Progenitor cell of endocrine pancreas (in vitro differentiated cells): ENCODE measurements at regions not wholly inside any gene's neighbourhood (a gene's known extent, or its start where the extent isn't known, plus 50 kb on each side); places are given as distances from the start of the nearest gene placed in this dataset.
"Not testable (repeated sequence)": the region's sequence is repeated elsewhere in the genome, so short reads cannot be mapped to it uniquely, and the experiment has no call there.

Source experiments
- DNase-seq: peaks from one replicate; pipeline ENCODE4 v3.0.0; 2021; ENCODE audit warnings: low spot score; ENCODE audit not compliant: unreplicated experiment
- H3K27ac Mint-ChIP-seq: 2 replicates; pipeline ENCODE4 v1.8.0; 2021; ENCODE audit warnings: mild to moderate bottlenecking, moderate library complexity, mixed read lengths
- H3K27me3 Mint-ChIP-seq: 2 replicates; pipeline ENCODE4 v1.8.0; 2021; ENCODE audit warnings: mixed read lengths
- H3K36me3 Mint-ChIP-seq: 2 replicates; pipeline ENCODE4 v1.8.0; 2022; ENCODE audit warnings: mixed read lengths; ENCODE audit not compliant: insufficient read depth
- H3K4me1 Mint-ChIP-seq: 2 replicates; pipeline ENCODE4 v1.8.0; 2021; ENCODE audit warnings: low read depth, mixed read lengths
- H3K4me3 Mint-ChIP-seq: 2 replicates; pipeline ENCODE4 v1.8.0; 2021; ENCODE audit warnings: low read depth, mild to moderate bottlenecking, moderate library complexity, mixed read lengths
- H3K9me3 Mint-ChIP-seq: 2 replicates; pipeline ENCODE4 v1.8.0; 2021; ENCODE audit warnings: low read depth, mixed read lengths
- TF ChIP-seq, protein P1 (sequence below): fragments of 200-600 bp; sonication (generic); IDR thresholded peaks from one replicate; pipeline ENCODE4 v1.5.0; 2021; ENCODE audit warnings: antibody characterized with exemption, mild to moderate bottlenecking; ENCODE audit not compliant: unreplicated experiment

DNA sequence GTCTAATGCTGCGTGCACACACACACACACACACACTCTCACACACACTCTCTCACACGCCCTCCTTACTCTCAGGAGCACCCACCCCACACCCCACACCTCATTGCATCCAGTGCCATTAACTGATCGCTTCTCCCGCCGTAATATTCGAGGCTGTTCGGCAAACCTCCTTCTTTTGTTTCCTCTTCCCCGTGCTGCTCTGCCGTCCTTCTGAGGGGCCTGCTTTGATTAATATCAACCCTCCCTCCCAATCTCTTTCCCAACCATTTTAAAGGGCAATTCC is 156.2 kb upstream of the TNRC6C start:
- no peak overlapping the region for H3K27ac Mint-ChIP-seq
- TF ChIP-seq, protein P1, sequence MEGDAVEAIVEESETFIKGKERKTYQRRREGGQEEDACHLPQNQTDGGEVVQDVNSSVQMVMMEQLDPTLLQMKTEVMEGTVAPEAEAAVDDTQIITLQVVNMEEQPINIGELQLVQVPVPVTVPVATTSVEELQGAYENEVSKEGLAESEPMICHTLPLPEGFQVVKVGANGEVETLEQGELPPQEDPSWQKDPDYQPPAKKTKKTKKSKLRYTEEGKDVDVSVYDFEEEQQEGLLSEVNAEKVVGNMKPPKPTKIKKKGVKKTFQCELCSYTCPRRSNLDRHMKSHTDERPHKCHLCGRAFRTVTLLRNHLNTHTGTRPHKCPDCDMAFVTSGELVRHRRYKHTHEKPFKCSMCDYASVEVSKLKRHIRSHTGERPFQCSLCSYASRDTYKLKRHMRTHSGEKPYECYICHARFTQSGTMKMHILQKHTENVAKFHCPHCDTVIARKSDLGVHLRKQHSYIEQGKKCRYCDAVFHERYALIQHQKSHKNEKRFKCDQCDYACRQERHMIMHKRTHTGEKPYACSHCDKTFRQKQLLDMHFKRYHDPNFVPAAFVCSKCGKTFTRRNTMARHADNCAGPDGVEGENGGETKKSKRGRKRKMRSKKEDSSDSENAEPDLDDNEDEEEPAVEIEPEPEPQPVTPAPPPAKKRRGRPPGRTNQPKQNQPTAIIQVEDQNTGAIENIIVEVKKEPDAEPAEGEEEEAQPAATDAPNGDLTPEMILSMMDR, result no peak
- no peaks in the 10 kb centered on the region for H3K9me3 Mint-ChIP-seq
- H3K27me3 Mint-ChIP-seq, result peaks cover 37% of the 10 kb centered on the region
- peaks cover 4% of the 10 kb centered on the region for H3K4me1 Mint-ChIP-seq
- no peak for DNase-seq
- H3K36me3 Mint-ChIP-seq, result no peaks in the 10 kb centered on the region
- no peak overlapping the region for H3K4me3 Mint-ChIP-seq

DNA sequence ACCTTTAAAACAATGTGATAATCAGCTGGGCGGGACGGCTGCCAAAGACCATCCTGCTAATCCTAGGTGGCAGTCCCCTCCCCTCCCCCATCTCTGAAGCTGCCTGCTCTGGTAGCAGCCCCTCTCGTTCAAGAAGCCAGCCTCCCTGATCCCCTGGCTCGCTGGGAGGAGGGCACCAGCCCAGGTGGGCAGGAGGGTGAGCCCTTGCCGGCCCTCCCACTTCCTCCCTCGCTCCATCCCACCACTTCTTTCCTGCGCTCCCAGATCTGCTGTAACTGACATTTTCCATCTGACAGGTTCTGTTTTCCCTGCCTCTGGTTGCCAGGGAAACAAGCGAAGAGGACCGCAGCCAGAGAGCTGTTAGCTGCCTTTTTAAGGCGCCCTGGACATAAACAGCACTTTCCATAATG is 155.7 kb upstream of the TNRC6C start:
- H3K27ac Mint-ChIP-seq, result no peak overlapping the region
- peaks cover 4% of the 10 kb centered on the region for H3K4me1 Mint-ChIP-seq
- no peak overlapping the region for H3K4me3 Mint-ChIP-seq
- TF ChIP-seq, protein P1, result no peak
- DNase-seq, result no peak
- no peaks in the 10 kb centered on the region for H3K36me3 Mint-ChIP-seq
- no peaks in the 10 kb centered on the region for H3K9me3 Mint-ChIP-seq
- peaks cover 40% of the 10 kb centered on the region for H3K27me3 Mint-ChIP-seq

DNA sequence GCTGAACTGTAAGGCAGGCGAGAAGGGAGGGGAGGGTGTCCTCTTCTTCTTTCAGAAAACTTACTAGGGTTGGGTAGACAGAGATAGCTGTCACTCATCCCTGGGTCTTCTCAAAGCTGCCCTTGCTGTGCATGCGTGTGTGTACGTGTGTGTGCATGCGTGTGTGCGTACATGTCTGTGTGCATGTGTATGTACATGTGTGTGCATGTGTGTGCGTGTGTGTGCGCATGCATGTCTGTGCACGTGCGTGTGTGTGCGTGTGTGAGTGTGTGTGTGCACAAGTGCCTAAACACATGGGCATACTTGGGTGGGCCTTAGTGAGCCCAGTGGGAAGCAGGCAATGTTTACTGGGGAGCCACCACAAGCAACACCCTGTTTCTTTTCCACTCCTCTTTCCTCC is 154.8 kb upstream of the TNRC6C start:
- TF ChIP-seq, protein P1, result no peak
- H3K4me3 Mint-ChIP-seq, result no peak overlapping the region
- no peak overlapping the region for H3K27ac Mint-ChIP-seq
- DNase-seq, result no peak
- peaks cover 4% of the 10 kb centered on the region for H3K4me1 Mint-ChIP-seq
- H3K36me3 Mint-ChIP-seq, result no peaks in the 10 kb centered on the region
- no peaks in the 10 kb centered on the region for H3K9me3 Mint-ChIP-seq
- H3K27me3 Mint-ChIP-seq, result peaks cover 42% of the 10 kb centered on the region

DNA sequence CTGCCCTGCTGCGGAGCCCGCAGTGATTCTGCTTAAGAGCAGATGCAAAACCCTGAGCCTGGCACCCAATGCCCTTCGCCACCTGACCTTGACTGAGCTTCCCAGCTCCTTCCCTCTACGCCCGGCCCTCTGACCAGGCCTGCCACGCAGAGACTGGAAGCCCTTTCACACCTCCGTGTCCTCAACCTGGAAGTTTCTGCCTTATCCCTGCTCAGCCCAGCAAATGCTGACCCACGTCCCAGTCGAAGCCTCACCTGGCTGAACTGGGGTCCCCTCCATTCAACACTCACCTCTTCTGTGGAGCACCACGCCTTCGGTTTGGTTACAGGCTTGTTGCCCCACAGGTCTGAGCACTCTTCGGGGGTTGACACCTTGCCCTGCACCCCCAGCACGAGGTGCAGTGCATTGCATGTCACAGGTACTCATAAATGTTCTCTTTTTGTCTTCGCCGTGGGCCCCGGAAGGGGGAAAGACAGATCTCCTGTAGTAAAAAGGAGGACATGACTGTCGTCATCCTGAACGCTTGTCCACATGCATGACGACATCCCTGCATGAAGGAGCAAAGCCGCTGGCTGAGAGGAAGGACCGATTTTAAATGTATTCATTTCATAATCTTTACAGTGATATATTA is 153.6 kb upstream of the TNRC6C start:
- H3K27ac Mint-ChIP-seq, result no peak overlapping the region
- peaks cover 39% of the 10 kb centered on the region for H3K27me3 Mint-ChIP-seq
- H3K9me3 Mint-ChIP-seq, result no peaks in the 10 kb centered on the region
- H3K4me1 Mint-ChIP-seq, result peaks cover 4% of the 10 kb centered on the region
- TF ChIP-seq, protein P1, result no peak
- H3K36me3 Mint-ChIP-seq, result no peaks in the 10 kb centered on the region
- no peak for DNase-seq
- H3K4me3 Mint-ChIP-seq, result no peak overlapping the region

DNA sequence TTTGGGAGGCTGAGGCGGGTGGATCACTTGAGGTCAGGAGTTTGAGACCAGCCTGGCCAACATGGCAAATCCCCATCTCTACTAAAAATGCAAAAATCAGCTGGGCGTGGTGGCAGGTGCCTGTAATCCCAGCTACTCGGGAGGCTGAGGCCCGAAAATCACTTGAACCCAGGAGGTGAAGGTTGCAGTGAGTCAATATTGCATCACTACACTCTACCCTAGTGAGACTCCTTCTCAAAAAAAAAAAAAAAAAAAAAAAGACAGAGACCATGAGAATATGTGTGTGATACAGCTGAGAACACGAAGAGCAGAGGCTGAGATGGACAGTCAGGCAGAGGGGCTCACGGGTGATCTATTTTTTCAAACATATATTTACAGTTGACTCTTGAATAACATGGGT is 152.5 kb upstream of the TNRC6C start:
- not testable (repeated sequence) for H3K4me3 Mint-ChIP-seq, H3K4me1 Mint-ChIP-seq, H3K36me3 Mint-ChIP-seq, DNase-seq, H3K9me3 Mint-ChIP-seq, H3K27ac Mint-ChIP-seq
- H3K27me3 Mint-ChIP-seq, result peaks cover 38% of the 10 kb centered on the region

DNA sequence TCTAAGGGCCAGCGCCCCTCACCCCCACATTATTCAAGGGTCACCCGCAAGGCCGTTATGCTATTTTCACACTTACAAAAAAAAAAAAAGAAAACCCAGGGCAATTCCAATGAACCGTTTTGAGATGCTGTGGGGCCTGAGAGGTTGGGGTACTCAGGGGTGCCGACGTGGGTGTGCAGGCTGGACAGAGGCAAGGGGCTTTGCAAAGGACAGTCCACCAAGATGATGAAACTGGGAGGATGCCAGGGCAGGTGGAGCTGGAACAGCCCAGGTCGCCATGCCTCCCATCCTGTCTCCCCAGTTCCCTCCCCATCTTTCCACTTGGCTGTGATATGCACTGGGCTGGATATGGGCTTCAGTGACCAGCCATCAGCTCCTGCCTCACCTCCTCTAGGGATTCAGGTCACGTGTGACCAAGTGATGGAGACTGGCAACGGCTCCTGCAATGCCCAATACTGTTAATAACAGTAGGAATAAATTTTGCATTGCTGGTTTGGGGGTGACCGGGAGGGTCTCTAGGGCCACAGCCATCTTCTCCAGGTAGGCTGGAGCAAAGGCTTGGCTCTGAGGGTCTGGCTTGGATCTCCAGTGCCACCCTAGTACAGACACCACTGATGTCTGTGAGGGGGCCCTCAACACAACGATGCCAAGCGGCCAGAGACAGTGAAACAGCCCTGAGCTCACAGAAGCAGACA is 151.3 kb upstream of the TNRC6C start:
- Mint-ChIP-seq H3K27ac (no peak overlapping the region), H3K4me1 (peaks cover 3% of the 10 kb centered on the region), H3K27me3 (peaks cover 39% of the 10 kb centered on the region), H3K4me3 (no peak overlapping the region), H3K9me3 (no peaks in the 10 kb centered on the region), H3K36me3 (no peaks in the 10 kb centered on the region)
- no peak for DNase-seq
- TF ChIP-seq, protein P1, result no peak
